D721Med (cell line): ENCODE measurements at regions not wholly inside any gene's neighbourhood (a gene's known extent, or its start where the extent isn't known, plus 50 kb on each side); places are given as distances from the start of the nearest gene placed in this dataset.

ENCODE experiments used
- DNase-seq: peaks from one replicate; pipeline ENCODE4 v3.0.0; 2011; ENCODE audit warnings: low spot score; ENCODE audit not compliant: insufficient read length
- FAIRE-seq: peaks from 2 replicates; lab custom pipeline; 2011; peaks lifted over from hg19 to GRCh38; lab: Jason Lieb, UNC
- TF ChIP-seq, protein P1 (sequence below): IDR thresholded peaks from 2 replicates; pipeline ENCODE4 v1.5.1; 2012; ENCODE audit warnings: mild to moderate bottlenecking, control low read depth; ENCODE audit not compliant: insufficient read depth; ENCODE audit errors: missing control alignments

- DNase-seq (no peak), FAIRE-seq (no peak)
- TF ChIP-seq, protein P1, sequence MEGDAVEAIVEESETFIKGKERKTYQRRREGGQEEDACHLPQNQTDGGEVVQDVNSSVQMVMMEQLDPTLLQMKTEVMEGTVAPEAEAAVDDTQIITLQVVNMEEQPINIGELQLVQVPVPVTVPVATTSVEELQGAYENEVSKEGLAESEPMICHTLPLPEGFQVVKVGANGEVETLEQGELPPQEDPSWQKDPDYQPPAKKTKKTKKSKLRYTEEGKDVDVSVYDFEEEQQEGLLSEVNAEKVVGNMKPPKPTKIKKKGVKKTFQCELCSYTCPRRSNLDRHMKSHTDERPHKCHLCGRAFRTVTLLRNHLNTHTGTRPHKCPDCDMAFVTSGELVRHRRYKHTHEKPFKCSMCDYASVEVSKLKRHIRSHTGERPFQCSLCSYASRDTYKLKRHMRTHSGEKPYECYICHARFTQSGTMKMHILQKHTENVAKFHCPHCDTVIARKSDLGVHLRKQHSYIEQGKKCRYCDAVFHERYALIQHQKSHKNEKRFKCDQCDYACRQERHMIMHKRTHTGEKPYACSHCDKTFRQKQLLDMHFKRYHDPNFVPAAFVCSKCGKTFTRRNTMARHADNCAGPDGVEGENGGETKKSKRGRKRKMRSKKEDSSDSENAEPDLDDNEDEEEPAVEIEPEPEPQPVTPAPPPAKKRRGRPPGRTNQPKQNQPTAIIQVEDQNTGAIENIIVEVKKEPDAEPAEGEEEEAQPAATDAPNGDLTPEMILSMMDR: no peak
Measured at GRCh38 chr14:31953210-31953609, 123.9 kb upstream of the ARHGAP5 start.

DNA sequence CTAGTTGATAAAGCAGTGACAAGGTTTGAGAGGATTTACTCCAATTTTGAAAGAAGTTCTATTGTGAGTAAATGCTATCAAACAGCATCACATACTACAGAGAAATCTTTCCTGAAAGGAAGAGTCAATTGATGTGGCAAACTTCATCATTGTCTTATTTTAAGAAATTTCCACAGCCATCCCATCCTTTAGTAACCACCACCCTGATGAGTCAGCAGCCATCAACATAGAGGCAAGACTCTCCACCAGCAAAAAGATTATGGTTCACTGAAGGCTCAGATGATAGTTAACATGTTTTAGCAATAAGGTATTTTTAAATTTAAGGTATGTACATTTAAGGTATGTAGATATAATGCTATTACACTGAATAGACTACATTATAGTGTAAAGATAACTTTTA, 122.1 kb upstream of the ARHGAP5 start:
- FAIRE-seq (no peak), DNase-seq (no peak)
- TF ChIP-seq, protein P1: no peak

GRCh38 chr14:31955936-31956579, 121.0 kb upstream of the ARHGAP5 start:
- DNase-seq: no peak
- FAIRE-seq: no peak
- TF ChIP-seq, protein P1: no peak

GRCh38 chr14:31957565-31957964, 119.5 kb upstream of the ARHGAP5 start:
- DNase-seq (no peak), FAIRE-seq (no peak)
- TF ChIP-seq, protein P1: no peak

- DNase-seq (no peak), FAIRE-seq (no peak)
- TF ChIP-seq, protein P1: no peak
Measured at GRCh38 chr14:31960039-31960438, 117.1 kb upstream of the ARHGAP5 start.

- TF ChIP-seq, protein P1: no peak
- DNase-seq (no peak), FAIRE-seq (no peak)
Measured at GRCh38 chr14:31961896-31962295, 115.2 kb upstream of the ARHGAP5 start.

DNA sequence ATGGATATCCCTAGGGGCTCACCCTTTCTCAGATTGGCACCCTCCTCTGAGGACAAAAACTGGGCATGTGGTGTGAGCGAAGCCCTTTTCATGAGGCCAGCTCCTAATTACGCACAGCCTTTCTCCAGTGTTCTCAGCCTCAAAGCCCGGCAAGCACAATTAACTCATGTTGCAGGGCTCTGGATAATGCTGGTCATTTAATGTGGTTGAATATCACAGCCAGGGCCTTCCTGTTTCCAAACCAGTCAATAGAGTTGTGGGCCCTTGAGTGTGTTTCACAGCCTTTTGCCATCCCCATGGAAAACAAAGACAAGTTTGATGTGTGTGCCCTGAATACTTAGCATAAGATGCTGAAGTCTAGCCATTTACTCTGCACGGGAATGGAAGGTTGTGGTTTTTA, 114.2 kb upstream of the ARHGAP5 start:
- DNase-seq: no peak
- FAIRE-seq: no peak
- TF ChIP-seq, protein P1: no peak
